ENCODE measurements at regions not wholly inside any gene's neighbourhood (a gene's known extent, or its start where the extent isn't known, plus 50 kb on each side); places are given as distances from the start of the nearest gene placed in this dataset.

DNA sequence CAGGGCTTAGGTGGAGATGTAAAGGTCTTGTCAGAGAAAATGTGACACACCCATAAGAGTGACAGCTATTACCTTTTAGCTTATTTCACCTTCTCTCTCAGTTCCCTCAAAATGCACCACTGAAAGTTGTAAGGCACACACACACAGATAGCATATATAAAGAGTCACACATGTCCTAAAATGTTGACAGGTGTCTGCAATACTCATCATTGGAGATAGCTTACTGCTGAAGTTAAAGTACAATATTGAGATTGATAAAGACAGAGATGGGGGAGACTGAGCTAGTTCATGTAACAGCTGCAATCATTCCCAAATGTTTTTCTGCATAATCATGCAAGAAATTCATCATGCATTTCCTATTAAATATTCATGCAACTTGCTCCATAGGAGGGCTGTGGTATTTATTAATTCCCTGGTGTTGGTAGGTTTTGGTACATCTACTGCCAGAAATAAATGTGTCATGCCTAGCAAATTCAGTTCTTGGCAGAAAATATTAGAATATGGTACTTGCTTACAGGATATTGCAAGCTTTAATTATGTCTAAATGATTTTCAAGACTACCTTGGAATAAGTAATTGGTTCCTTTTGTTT, 118.8 kb upstream of the RBMS1 start:
- TF ChIP-seq, protein P1, sequence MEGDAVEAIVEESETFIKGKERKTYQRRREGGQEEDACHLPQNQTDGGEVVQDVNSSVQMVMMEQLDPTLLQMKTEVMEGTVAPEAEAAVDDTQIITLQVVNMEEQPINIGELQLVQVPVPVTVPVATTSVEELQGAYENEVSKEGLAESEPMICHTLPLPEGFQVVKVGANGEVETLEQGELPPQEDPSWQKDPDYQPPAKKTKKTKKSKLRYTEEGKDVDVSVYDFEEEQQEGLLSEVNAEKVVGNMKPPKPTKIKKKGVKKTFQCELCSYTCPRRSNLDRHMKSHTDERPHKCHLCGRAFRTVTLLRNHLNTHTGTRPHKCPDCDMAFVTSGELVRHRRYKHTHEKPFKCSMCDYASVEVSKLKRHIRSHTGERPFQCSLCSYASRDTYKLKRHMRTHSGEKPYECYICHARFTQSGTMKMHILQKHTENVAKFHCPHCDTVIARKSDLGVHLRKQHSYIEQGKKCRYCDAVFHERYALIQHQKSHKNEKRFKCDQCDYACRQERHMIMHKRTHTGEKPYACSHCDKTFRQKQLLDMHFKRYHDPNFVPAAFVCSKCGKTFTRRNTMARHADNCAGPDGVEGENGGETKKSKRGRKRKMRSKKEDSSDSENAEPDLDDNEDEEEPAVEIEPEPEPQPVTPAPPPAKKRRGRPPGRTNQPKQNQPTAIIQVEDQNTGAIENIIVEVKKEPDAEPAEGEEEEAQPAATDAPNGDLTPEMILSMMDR (conservative IDR thresholded peaks at IDR 0.05; ENCODE audit: low read length), result no peak
- TF ChIP-seq EZH2phosphoT487 (IDR thresholded peaks at IDR 0.05; ENCODE audit: borderline replicate concordance), result no peak

Data from Loucy (cell line).